ENCODE measurements at regions not wholly inside any gene's neighbourhood (a gene's known extent, or its start where the extent isn't known, plus 50 kb on each side); places are given as distances from the start of the nearest gene placed in this dataset.

- Histone ChIP-seq H3K4me3 (ENCODE audit: insufficient read depth, low read depth, low read length) (no peak overlapping the region), H2BK120ac (ENCODE audit: low read depth, low read length) (no peak overlapping the region), H4K91ac (ENCODE audit: insufficient read depth, low read depth, low read length) (no peak overlapping the region), H3K4me2 (ENCODE audit: low read depth, low read length) (no peak overlapping the region), H3K23ac (ENCODE audit: low read depth, low read length) (no peak overlapping the region), H3K56ac (ENCODE audit: extremely low read depth, insufficient read depth, low read length) (no peak overlapping the region), H3K9me1 (ENCODE audit: insufficient read depth, low read length) (no peaks in the 10 kb centered on the region), H3K9me3 (ENCODE audit: control insufficient read depth, insufficient read depth, low read length) (peaks cover 2% of the 10 kb centered on the region; the same call in 1 of the 2 replicates), H3K9ac (ENCODE audit: low read depth, low read length) (no peak overlapping the region), H3K4ac (ENCODE audit: low read depth, low read length) (no peak overlapping the region), H2AK5ac (ENCODE audit: low read depth, low read length) (no peak overlapping the region), H3K36me3 (ENCODE audit: control insufficient read depth, insufficient read depth, low read length) (no peaks in the 10 kb centered on the region), H3K27ac (ENCODE audit: insufficient read depth, low read length) (no peak overlapping the region), H3K79me1 (ENCODE audit: low read depth in 1 of 2, low read length in 2 of 2) (no peaks in the 10 kb centered on the region), H2AK9ac (replicated peaks; ENCODE audit: low read depth, low read length, poor library complexity) (no peak overlapping the region), H3K18ac (ENCODE audit: low read depth, low read length) (no peak overlapping the region), H4K5ac (ENCODE audit: low read depth, low read length) (no peak overlapping the region), H4K20me1 (ENCODE audit: insufficient read depth, low read length) (no peaks in the 10 kb centered on the region), H2BK15ac (ENCODE audit: low read depth, low read length) (no peak overlapping the region), H3K27me3 (ENCODE audit: control insufficient read depth, insufficient read depth, low read length) (no peaks in the 10 kb centered on the region), H3K14ac (replicated peaks; ENCODE audit: low read depth, low read length) (no peak overlapping the region), H2BK20ac (ENCODE audit: low read depth, low read length) (no peak overlapping the region), H4K8ac (ENCODE audit: low read depth in 2 of 2, low read length in 2 of 2) (no peak overlapping the region), H2AFZ (replicated peaks; ENCODE audit: low read length, poor library complexity) (no peak overlapping the region), H3K4me1 (ENCODE audit: control insufficient read depth, insufficient read depth, low read length) (no peaks in the 10 kb centered on the region), H2BK5ac (ENCODE audit: low read depth, low read length, poor library complexity, severe bottlenecking) (no peak overlapping the region)
- TF ChIP-seq, protein P1, sequence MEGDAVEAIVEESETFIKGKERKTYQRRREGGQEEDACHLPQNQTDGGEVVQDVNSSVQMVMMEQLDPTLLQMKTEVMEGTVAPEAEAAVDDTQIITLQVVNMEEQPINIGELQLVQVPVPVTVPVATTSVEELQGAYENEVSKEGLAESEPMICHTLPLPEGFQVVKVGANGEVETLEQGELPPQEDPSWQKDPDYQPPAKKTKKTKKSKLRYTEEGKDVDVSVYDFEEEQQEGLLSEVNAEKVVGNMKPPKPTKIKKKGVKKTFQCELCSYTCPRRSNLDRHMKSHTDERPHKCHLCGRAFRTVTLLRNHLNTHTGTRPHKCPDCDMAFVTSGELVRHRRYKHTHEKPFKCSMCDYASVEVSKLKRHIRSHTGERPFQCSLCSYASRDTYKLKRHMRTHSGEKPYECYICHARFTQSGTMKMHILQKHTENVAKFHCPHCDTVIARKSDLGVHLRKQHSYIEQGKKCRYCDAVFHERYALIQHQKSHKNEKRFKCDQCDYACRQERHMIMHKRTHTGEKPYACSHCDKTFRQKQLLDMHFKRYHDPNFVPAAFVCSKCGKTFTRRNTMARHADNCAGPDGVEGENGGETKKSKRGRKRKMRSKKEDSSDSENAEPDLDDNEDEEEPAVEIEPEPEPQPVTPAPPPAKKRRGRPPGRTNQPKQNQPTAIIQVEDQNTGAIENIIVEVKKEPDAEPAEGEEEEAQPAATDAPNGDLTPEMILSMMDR (conservative IDR thresholded peaks at IDR 0.05; ENCODE audit: low read depth, low read length), result no peak
- TF ChIP-seq POLR2A (IDR thresholded peaks at IDR 0.05; ENCODE audit: low read depth, low read length) (no peak), MAFK (IDR thresholded peaks at IDR 0.05; ENCODE audit: low read depth, low read length) (no peak), BHLHE40 (IDR thresholded peaks at IDR 0.05; ENCODE audit: low read depth, low read length) (no peak), SMC3 (IDR thresholded peaks at IDR 0.05; ENCODE audit: low read depth, low read length) (no peak), MAZ (IDR thresholded peaks at IDR 0.05; ENCODE audit: borderline replicate concordance, low read depth, low read length) (no peak), RFX5 (IDR thresholded peaks at IDR 0.05; ENCODE audit: low read depth, low read length) (no peak), MXI1 (IDR thresholded peaks at IDR 0.05; ENCODE audit: borderline replicate concordance, low read depth, low read length) (no peak), RCOR1 (IDR thresholded peaks at IDR 0.05; ENCODE audit: insufficient replicate concordance, low read length) (no peak), CEBPB (IDR thresholded peaks at IDR 0.05; ENCODE audit: low read depth, low read length) (no peak), RAD21 (IDR thresholded peaks at IDR 0.05; ENCODE audit: low read length) (no peak), FOS (IDR thresholded peaks at IDR 0.05; ENCODE audit: low read depth, low read length) (no peak), CHD1 (IDR thresholded peaks at IDR 0.05; ENCODE audit: low read depth, low read length) (no peak), NFE2L2 (IDR thresholded peaks at IDR 0.05; ENCODE audit: low read depth, low read length) (no peak)
- TF ChIP-seq, protein P2, sequence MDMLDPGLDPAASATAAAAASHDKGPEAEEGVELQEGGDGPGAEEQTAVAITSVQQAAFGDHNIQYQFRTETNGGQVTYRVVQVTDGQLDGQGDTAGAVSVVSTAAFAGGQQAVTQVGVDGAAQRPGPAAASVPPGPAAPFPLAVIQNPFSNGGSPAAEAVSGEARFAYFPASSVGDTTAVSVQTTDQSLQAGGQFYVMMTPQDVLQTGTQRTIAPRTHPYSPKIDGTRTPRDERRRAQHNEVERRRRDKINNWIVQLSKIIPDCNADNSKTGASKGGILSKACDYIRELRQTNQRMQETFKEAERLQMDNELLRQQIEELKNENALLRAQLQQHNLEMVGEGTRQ (IDR thresholded peaks at IDR 0.05; ENCODE audit: low read depth, low read length), result no peak
- TF ChIP-seq, protein P3, sequence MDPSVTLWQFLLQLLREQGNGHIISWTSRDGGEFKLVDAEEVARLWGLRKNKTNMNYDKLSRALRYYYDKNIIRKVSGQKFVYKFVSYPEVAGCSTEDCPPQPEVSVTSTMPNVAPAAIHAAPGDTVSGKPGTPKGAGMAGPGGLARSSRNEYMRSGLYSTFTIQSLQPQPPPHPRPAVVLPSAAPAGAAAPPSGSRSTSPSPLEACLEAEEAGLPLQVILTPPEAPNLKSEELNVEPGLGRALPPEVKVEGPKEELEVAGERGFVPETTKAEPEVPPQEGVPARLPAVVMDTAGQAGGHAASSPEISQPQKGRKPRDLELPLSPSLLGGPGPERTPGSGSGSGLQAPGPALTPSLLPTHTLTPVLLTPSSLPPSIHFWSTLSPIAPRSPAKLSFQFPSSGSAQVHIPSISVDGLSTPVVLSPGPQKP (IDR thresholded peaks at IDR 0.05; ENCODE audit: borderline replicate concordance, low read depth, low read length), result no peak
- dilution Hi-C loops (cut with HindIII; ENCODE audit: low sequenced_read_pairs, unreplicated experiment) (no loop called here), intact Hi-C loops (cut with micrococcal nuclease) (no loop called here), in situ Hi-C loops (cut with MboI; ENCODE audit: low sequenced_read_pairs) (no loop called here)
- ATAC-seq (ENCODE audit: low read depth) (no peak), DNase-seq (no peak)
- ChIA-PET POLR2A (ENCODE audit: unreplicated experiment) (no interaction called here), CTCF (no interaction called here)
- no CpG with 5 or more reads among the region's 1 CpG for WGBS, 2 experiments (ENCODE audit: extremely low coverage in 2 of 2, insufficient read length in 1 of 2)
- BruUV-seq (replicated peaks), result no TSS peak
These were observed 558.3 kb downstream of the NR2F2 start for GRCh38 chr15:96888764-96889163.

Measured in IMR-90 (cell line).